Left lobe of liver (tissue), 2 donors: ENCODE measurements at regions not wholly inside any gene's neighbourhood (a gene's known extent, or its start where the extent isn't known, plus 50 kb on each side); places are given as distances from the start of the nearest gene placed in this dataset.
A peak's percentile ranks its signal among the peaks of the same experiment; 100 is the strongest.
"Not testable (repeated sequence)": the region's sequence is repeated elsewhere in the genome, so short reads cannot be mapped to it uniquely, and the experiment has no call there.

ENCODE experiments used
- ATAC-seq: fragments of 200-7000 bp; cut with Tn5 transposase; one replicate; pipeline ENCODE4 v1.9.1; 2020; ENCODE audit warnings: mild to moderate bottlenecking, moderate library complexity
- DNase-seq: peaks from one replicate; pipeline ENCODE4 v3.0.0-alpha.2; 2020; ENCODE audit warnings: low spot score
- donor health status: DM: no; HTN: no; CAD: no; lungs with moderate emphysema.
- donor health status: DM: no; HTN: yes; CAD: no.

DNA sequence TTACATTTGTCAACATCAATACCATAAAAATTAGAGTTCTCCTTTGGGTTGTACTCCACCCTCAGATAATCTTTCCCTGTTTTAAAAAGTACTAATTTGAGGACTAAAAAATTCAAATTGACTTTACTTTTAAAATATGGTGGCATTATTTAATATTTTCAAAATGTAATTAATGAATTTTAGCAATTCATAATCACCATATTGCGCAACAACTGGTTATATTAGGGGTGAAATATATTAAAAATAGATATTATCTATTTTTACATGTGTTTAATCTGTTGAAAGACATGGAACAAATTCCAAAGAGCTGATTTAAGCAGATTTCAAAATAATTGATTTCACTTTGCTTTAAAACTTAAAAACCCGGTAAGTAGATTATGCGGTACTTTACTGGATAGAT, 236.6 kb upstream of the NOL4 start:
- DNase-seq (no peak), ATAC-seq (no peak)

- no peak for ATAC-seq
Measured at GRCh38 chr18:34467058-34467457, 242.3 kb upstream of the NOL4 start.

GRCh38 chr18:34480162-34480700, 229.9 kb upstream of the DTNA start:
- no peak for ATAC-seq
- DNase-seq: no peak

More at GRCh38 chr18:34467058-34467457, 242.3 kb upstream of the NOL4 start:
- no peak for DNase-seq

DNA sequence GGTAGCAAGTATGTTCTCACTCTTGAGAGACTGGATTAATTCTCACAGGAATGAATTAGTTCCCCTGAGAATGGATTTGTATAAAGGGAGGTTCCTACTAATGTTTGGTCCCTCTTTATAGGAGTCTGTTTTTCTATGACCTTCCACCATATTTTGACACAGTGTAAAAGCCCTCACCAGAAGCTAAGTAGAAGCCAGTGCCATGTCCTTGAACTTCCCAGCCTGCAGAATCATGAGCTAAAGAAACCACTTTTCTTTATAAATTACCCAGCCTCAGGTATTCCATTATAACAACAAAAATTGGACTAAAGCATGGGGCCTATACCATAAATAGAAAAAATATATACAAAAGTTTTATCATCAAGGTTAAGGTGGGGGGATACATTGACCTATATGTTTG, 227.9 kb upstream of the DTNA start:
- no peak for DNase-seq
- no peak for ATAC-seq

- ATAC-seq: no peak
- DNase-seq: no peak
Measured at GRCh38 chr18:34483198-34483597, 226.9 kb upstream of the DTNA start.

DNA sequence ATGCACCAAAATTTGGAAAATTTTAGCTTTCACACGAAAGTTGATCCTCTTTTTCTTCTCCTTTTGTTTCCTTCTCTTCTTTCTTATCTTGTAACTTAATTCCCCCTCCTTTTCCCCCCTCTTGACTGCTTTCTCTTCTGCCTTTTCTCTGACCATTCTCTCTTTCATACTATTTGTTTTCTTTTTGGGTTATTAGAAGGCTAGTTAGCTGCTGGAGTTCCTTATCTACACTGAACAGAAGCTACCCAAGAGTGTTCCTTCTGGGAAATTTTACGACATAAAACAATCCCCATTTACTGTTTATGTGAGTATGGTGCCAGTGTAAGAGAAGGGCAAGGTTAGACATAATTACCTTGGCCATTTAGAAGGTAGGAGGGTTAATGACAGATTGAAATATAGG, 218.4 kb upstream of the DTNA start:
- DNase-seq: no peak
- no peak for ATAC-seq

DNA sequence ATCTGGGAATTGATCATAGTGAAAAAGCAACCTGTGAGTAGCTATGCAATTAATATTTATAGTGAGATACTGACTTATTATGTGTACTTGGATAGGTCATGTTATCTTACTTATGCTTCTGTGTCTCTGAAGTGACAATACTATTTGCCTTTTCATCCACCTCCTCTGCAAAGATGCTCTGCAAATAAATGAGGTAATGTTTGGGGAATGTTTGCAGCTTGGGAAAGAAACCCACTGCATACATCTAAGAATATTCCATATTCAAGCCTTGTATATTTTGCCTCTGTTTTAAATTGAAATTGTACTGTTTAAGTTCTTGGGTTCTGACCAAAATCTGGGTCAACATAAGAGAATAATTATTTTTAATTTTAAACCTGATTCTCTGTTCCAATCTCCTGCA, 217.4 kb upstream of the DTNA start:
- no peak for DNase-seq
- ATAC-seq: no peak

DNA sequence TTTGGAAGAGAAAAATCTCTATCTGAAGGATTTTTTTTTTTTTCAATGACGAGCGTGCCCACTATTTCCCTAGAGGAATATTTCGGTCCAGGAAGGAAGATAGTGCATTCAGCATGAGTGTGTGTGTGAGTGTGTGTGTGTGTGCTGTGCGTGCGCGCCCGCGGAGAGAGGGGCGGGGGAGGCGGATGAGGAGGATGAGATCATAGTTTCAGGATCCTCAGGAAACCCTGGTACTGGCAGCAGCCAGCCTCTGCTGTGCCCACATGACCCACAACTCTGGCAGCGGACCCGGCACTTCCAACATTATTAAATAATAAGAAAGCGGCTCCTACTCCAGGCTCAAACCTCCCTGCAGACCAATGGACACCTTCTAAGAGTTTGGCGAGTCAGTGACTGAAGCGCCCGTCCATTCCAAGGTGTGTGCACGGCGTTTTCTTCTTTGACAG, 217.0 kb upstream of the DTNA start:
- DNase-seq (peak; percentile 70), ATAC-seq (peak; percentile 88)

DNA sequence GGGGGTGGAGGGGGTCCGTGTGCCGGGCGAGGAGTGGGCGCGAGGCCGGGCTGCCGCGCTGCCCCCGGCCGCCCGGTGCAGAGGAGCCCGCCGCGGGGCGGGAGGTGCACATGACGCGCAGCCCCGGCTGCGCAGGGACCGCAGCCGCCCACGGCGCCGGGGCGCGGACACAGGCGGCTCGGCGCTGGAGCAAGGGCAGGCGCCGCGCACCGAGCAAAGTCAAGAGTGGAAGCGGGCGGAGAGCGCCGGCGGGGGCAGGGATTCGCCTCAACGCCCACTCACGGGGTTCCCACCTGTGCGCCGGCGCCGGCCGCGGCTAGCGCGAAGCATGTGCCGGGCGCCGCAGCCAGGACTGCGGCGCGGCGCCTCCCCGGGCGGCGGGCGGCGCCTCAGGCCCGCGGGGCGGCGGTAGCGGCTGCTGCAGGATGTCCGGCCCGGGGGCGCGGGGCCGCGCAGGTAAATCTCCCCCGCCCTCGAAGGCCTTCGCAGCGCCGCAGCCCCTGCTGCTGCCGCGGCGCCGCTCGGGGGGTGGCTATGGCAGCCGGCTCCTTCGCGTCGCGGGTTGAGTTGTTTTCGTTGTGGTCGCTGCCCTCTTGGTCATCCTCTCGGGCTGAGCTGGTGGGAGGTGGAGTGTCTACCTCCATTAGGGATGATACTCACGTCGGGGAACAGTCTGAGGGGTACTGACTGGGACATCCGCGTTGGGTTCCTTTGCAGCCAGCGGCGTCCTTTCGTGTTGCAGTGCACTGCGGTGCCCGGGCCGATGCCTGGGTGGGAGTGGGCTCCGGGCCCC, 216.3 kb upstream of the DTNA start:
- DNase-seq (peak; percentile 51), ATAC-seq (peak; percentile 87)

DNA sequence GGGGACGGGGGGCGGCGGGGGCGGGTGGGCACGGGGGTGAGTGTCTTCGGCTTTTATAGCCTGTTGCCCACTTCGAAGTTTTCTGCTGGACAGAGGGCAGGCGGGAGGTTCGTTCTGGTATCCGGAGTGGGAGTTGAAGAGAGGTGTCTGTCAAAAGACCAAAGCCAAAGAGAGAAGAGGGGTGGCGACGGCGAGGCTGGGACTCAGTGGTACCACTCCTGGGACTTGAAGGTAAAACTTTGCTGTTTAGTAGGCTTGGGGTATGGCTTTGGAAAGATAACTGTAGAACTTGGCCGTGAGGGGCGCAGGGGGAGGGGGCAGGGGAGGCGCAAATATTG, 215.8 kb upstream of the DTNA start:
- ATAC-seq (no peak), DNase-seq (no peak)

DNA sequence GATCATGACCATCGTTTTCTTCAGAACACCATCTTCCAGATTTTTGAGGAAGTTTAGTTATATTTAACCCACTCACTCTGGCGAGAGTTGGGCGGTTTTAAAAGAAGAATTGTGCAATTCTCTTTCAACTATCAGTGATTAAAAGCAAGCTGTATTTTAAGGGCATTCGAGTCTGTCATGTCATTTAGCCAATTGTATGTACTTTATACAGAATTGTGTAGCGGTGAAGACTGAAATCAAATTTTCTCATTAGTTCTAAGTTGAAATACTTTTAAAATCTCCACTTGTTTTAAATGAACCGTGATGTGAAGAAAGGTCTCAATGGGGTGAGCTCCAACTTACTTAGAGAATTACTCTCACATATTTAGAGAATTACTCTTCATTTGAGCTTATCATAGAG, 214.6 kb upstream of the DTNA start:
- DNase-seq (no peak), ATAC-seq (no peak)

DNA sequence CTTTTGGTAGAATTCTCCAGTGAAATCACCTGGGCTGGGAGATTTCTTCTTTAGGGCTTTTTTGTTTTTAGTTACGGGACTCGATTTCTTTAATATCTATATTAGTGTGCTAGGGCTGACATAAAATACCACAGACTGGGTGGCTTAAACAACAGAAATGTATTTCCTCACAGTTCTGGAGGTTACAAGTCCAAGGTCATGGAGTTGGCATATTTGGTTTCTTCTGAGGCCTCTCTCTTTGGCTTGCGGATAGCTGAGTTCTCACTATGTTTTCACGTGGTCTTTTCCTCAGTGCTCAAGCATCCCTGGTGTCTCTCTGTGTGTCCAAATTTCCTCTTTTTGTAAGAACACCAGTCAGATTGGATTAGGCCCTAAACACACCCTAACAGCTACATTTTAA, 208.5 kb upstream of the DTNA start:
- DNase-seq (no peak), ATAC-seq (no peak)

DNA sequence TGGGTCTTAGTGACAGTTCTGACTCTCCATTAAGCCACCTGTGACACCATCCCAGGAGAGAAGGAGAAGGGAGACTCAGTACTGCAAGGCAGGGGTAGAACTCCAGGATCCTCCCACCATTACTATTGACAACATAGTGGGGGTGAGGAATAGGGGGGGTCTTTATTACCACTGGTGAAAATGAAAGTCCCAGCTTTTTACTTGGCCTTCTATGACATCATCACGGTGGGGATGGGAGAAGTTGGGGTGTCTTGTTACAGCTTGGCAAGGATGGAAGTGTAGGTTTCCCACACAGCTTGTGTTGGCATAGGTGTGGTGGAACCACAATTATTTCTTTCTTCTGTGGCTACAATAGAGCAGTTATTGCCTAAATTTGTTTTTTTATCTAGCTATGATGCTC, 203.9 kb upstream of the DTNA start:
- DNase-seq: no peak
- no peak for ATAC-seq

- DNase-seq: no peak
- no peak for ATAC-seq
Measured at GRCh38 chr18:34509163-34509562, 200.9 kb upstream of the DTNA start.

DNA sequence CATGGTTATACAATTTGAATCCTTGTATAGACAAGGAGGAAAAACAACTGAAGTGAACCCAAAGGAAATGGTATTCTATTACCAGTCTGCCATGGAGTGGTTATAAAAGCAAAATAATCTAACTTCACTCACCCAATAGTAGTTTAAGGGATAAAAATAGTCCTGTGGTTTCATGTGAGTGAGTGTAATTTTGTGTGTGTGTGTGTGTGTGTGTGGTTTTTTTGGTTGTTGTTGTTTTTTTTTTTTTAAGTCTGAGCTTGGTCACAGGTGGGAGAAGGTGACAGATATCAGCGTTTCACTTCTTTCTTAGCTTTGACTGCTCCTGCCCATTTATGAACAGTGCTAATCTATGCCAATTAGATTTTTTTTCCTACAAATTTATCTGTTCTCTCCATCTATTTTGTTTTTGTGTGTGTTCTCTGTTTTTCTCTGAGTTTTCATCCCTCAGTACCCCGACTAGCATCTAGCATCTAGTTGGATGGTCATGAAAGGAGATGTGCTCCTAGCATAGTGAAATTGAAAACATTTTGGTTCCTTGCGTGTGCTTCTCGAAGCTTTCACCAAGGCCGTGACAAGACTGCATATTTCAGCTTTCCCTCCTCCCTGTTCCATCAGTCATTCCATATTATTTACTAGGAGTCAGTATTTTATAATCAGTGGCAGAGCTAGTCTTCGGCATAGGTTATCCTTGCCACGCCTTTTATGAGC, 200.1 kb upstream of the DTNA start:
- ATAC-seq (no peak), DNase-seq (no peak)

DNA sequence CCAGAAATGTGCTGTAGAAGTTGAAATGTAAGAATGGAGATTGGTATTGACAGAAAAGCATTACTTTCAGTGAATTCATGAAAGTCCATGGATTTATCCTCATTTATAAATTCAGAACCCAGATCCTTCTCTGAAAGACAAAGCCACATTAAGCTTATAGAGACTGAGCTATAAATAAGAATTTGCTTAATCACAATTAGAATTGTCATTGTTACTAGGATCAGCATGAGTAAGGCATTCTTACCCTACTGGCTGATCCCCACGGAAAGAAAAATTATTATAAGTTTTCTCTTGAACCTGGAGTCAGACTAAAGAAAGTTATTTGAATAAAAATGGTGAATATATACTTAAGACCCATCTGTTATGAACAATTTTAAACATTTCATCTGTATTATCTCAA, 199.2 kb upstream of the DTNA start:
- DNase-seq (no peak), ATAC-seq (no peak)

GRCh38 chr18:34511435-34511834, 198.7 kb upstream of the DTNA start:
- ATAC-seq (no peak), DNase-seq (no peak)

DNA sequence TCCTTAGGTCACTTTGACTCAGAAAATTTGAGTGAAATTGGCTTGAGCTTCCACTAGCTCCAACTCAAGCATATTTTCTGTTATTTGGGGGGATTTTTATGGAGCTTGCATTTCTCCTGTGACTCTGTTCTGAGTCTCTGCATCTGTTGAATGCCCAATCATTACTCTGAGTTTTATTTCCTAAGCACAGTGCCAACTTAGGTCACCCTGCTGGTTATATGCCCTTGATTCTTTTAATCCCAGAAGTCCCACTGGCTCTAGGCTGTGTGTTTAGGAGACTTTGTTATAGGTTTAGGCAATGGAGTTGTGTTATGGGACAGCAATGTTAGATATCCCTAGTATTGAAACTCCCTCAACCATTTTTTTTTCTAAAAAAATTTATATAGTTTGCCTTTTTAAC, 198.2 kb upstream of the DTNA start:
- ATAC-seq: no peak
- DNase-seq: no peak

- ATAC-seq (peak; percentile 21), DNase-seq (no peak)
Measured at GRCh38 chr18:34514238-34514637, 195.9 kb upstream of the DTNA start.

GRCh38 chr18:34514957-34515356, 195.1 kb upstream of the DTNA start:
- ATAC-seq (no peak), DNase-seq (no peak)

- DNase-seq, ATAC-seq: not testable (repeated sequence)
Measured at GRCh38 chr18:34516355-34516754, 193.7 kb upstream of the DTNA start.

- not testable (repeated sequence) for DNase-seq, ATAC-seq
Measured at GRCh38 chr18:34516996-34517395, 193.1 kb upstream of the DTNA start.
